Stimulated activated CD4-positive, alpha-beta T cell treated with anti-CD3 and anti-CD28 coated beads, Interleukin-4, amount 100 ng/mL, for 24 hours (primary cell): ENCODE measurements at regions not wholly inside any gene's neighbourhood (a gene's known extent, or its start where the extent isn't known, plus 50 kb on each side); places are given as distances from the start of the nearest gene placed in this dataset.

Experiments
- DNase-seq: peaks from one replicate; pipeline ENCODE4 v3.0.0-alpha.2; 2020

DNA sequence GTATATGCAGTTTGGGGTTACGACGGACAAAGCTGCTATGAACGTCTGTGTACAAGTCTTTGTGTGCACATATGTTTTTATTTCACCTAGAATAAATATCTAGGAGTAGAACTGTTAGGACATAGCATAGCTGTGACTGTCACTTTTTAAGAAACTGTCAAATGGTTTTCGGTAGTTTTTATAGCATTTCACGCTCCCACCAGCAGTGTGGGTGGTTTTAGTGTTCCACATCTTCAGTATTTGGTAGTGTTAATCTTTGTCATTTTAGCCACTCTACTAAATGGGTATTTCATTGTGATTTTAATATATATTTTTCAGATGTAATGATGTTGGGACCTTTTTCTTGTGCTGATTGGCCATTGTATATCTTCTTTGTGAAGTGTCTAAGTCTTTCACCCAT lies 109.1 kb upstream of the BCAT1 start:
- no peak for DNase-seq

DNA sequence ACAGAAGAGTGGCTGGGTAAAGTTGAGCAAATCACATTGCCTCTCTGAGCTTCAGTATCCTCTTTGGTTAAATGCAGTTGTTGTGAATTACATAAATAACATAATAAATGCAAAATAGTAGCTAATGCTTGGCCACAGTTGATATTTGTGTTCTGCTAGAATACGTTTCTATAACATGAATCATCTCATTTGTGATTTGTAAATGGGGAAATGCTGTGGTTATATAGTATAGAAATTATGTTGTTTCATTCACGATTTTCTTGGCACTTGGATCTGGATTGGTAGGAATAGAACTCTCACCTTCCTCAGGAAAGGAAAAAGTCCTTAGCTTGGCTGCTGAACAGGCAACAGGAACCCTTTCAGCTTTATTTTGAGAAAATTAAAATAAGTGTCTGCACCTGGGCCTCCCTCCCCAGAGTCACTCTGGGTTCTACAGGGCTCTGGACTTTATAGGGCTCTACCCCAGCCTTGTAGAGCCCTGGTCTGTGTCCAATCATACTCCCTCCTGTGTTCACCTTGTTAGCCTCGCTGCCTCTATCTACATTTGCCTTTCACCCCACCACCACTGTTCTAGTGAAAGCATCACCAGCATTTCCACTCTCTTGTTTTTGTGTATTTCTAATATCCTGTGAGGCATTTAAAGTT lies 107.7 kb upstream of the BCAT1 start:
- DNase-seq: no peak

DNA sequence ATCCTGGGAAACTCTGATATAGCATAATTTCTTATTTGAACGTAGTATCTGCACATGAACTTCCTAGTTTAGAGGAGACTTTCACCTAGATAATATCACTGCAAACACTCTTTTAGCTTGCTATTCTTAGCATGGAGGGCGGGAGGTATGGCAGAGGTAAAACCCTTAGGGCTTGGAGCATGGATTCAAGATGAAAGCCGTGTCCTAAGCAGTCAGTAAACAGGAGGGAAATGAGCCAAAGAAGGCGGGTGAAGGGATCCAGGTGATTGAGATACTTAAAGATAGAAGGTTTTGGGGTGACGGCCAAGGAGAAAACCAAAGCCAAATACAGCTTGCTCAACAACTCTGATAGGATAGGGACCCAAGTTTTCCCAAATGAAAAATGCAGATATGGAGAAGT lies 107.1 kb upstream of the BCAT1 start:
- no peak for DNase-seq

DNA sequence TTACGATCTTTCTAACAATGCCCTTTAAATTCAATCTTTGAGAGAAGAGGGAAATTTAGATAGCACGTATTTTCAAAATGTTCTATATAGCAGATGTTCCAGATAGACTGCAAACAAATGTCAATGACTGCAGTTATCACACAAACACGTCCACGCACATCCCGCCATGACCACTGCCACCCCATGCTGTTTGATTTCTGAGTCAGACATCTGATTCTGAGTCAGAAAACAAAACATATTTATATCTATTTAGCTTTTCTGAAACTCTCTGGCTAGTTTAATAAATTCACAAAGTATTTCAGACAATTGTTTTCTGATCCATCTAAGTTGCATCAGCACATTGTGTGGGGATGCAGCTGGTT lies 105.9 kb upstream of the BCAT1 start:
- peak; percentile 68 for DNase-seq

DNA sequence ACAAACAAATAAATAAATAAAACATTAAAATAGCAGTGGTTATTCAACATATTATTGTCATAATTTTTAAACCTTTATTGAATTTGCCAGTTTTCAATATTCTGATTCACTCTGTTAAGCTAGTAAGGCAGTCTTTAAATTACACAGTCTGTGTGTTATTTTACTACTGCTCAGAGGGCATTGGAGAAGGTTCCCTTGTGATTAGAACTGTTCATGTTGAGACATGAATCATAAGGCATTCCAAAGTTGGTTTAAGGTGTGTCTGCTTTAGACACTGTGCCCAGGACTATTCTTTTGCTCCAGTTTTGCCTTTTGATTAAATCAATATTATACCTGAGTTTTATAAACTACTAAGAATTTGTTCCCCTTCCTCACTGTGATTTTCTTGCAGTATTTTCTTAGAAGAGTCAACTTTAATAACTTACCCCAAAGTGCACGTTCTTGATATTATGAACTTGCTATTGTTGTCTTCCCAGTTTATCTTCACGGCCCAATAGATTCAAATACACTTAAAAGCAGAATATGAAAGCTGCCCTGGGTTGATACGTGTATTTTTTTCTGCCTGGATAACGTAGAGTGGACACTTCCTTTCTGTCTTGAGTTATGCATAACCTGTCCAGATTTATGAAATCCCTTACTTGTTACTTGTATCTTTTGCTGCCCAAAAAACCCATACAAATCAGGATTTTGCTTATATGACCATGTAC lies 105.3 kb upstream of the BCAT1 start:
- DNase-seq: no peak

DNA sequence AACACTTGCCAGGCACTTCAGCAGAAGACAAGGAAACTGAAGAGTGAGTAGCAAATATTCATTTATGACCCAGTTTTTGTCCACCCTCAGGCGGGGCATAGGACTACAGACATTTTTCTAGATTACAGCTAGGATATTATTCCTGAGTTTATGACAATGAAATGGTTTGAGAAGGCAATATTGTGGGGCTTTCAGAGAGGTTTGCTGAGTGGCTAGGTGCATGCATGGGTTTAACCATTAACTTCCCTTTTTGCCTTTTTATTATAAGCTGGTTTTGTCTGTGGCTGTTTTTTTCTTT lies 104.0 kb upstream of the BCAT1 start:
- DNase-seq: peak; percentile 14

DNA sequence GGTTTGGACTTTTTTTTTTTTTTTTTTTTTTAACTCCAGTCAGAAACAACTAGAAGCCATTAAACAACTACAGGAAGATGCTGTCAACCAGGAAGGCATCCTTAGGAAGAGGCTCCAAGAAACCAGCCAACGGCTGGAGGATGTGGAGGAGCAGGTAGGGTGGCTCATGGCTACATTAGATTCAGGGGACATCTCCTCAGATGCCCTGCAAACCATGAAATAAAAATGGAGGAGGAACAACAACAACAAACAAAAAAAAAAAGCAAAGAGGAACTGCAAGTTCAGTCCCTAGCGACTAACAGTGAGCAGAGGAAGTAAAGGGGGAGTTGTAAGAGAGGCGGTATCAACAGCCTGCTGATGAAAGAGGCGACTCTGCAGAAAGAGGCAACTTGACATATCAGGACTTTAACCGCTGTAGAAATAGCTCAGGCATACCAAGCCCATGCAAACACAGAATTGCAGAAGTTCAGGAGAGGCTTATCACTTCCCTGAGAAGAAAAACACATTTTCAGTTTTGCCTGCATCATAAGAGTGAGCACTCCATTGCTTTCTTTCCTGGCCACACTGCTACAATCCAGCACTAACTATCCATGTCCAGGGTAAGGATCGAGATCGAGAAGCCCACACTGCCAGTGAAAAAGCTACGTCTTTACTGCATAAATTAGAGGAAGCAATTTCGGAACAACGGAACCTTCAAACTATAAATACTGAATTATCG lies 103.5 kb upstream of the BCAT1 start:
- DNase-seq: peak; percentile 36

DNA sequence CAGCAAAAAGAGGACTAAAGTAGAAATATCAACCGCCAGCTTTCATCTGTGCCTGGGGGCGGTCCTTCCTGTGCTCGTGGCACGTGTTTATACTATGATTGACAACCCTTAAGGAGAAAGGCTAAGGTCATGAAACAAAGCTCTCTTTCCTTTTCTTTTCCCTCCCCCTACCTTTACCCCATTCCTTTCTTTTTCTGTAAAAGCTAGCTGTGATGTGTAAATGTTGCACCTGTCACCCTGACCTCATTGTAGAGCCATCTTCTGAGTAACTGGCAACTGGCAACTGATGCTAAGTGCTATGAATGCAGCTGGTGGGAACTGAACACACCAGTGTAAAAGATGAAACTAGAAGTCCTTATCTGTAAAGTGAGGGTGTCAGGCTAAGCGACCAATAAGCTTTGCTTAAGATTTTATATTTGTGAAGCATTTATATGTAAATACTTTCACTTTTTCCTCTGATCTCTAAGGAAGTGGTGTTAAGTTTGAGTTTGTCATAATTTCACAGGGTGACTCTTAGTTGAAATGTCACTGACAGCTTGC lies 102.8 kb upstream of the BCAT1 start:
- DNase-seq: peak; percentile 65

DNA sequence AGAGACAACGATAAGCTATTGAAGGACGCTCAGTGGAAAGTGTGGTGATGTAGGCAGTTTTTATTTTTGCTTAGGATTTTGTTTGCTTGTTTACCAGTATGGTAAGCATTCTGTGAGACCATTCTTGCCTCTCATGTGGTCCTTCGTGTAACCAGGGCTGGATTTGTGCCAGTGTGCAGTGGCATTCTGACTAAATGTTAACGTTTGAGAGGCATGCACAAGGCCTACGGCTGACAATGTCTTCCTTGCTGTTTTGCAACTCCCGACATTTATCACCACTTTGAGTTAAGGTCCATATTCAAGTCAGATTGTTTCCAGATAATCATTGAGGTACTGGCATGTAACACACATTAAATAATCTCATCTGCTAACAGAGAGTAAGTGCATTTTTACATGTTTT lies 102.3 kb upstream of the BCAT1 start:
- DNase-seq: no peak

DNA sequence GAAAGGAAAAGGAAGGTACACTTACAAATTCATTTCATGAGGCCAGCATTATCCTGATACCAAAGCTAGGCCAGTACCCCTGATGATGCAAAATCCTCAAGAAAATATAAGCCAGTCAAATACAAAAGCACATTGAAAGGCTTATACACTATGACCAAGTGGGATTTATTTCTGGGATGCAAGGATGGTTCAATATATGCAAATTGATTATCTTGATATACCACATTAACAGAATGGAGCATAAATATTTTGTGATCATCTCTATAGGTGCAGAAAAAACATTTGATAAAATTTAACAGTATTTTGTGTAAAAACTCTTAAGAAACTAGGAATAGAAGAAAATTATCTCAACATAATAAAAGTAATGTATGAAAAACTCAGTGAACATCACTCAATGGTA lies 97.0 kb upstream of the BCAT1 start:
- no peak for DNase-seq

DNA sequence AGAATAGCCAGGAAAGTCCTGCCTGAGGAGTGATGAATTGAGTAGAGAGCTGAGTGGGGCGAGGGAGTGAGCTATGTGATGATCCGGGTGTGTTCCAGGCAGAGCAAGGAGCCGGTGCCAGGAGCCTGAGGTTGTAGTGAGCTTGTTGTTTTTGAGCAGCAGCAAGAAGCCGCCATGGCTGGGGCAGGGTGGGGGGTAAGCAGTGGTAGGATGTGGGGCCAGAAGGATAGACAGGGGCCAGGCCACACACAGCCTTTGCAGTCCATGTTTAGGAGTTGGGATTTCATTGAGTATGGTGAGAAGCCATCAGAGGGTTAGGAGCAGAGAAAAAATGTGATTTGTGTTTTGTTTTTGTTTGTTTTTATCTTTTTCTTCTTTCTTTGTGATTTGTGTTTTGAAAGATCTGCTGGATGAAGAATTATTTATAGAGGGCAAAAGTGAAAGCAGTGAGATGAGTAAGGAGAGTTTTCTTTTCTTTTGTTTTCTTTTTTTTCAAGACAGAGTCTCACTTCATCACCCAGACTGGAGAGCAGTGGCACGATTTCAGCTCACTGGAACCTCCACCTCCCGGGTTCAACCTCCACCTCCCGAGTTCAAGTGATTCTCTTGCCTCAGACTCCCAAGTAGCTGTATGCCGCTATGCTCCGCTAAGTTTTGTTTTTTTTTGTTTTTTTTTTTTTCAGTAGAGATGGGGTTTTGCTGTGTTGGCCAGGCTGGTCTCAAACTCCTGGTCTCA lies 92.3 kb upstream of the BCAT1 start:
- no peak for DNase-seq

DNA sequence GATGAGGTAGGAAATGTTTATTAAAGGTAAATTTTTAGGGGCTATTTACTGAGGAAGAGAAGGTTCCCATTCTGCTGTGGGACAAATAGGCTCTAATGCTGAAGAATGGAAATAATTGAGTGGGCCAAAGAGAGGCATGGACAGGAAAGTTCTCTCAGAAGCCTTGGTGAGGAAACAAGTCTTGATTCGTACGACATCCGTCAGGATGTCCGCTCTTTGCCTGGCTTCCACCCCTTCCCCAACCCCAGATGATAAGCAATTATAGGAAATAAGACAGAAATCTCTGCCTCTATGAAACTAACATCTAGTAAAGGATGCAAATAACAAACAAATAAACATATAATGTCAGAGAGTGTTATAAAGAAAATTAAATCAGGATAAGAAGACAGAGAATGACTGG lies 91.7 kb upstream of the BCAT1 start:
- no peak for DNase-seq

DNA sequence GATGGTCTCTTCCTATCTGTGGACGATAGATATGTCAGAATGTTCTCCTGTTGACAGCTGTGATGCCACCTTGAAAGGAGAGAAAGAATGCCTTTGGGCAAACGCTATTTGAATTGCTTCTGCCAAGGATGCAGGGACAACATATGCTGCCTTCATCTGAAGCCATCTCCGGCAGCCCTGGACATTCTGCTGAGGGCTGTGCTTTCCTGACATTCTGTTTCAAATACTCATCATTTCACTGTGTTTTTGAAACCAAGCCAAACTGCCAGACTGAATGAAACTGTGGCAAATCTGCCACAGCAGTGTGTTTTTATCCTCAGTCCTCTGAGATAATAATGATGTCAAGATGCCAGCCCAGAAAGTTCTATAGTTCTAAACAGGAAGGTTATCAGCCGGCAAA lies 85.8 kb upstream of the BCAT1 start:
- DNase-seq: no peak

DNA sequence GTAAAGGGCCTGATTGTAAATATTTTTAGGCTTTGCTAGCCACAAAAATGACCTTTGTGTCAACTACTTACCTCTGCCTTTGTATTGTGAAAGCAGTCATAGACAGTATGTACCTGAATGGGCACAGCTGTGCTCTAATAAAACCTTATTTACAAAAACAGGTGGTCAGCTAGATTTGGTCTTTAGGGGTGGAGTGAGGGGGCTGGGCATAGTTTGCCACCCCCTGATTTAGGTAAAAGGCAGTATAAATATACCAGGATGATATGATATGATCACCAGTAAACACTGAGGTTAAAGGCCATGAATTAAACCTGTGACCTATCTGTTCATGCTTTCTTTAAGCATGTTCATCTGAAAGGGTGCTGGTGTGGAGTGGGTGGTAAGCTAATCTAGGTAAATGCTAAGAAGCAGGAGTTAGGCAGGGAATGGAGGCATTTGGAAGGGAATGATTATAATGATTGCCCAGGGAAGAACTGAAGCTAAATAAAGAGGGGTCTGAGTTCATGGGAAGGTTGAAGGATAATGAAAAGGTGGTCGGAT lies 77.1 kb upstream of the BCAT1 start:
- no peak for DNase-seq

DNA sequence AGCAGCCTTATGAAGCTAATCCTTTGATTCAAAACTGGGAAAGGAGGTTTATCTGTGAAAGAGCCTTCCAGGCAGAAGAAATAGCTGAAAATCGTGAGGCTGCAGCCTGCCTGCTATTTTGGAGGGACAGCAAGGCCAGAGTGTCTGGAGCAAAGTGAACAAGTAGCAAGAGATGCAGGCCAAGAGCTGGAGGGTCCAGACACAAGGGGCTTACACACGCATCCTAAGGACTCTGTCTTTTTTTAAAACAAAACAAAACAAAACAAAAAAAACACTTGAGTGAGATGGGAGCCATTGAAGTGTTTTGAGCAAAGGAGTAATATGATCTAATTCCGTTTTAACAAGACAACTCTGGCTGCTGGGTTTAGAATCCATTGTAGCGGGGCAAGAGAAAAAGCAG lies 76.4 kb upstream of the BCAT1 start:
- DNase-seq: no peak

DNA sequence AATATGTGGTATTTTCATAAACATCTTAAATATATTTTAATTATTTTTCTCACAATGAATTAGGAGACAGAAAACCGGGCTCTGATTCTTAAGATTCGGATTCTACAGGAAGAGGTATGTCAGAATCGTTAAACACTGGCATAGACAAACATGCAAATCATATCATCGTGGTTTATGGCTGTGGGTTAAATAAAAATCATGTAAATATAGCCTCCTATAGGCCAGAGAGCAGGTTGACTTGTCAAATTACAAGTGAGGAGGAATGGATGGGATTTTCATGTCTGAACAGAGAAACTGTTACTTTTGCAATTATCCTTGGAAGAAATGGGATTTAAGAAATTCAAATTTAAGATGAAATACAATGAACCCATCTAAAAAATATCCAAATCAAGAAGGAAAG lies 74.9 kb upstream of the BCAT1 start:
- no peak for DNase-seq

DNA sequence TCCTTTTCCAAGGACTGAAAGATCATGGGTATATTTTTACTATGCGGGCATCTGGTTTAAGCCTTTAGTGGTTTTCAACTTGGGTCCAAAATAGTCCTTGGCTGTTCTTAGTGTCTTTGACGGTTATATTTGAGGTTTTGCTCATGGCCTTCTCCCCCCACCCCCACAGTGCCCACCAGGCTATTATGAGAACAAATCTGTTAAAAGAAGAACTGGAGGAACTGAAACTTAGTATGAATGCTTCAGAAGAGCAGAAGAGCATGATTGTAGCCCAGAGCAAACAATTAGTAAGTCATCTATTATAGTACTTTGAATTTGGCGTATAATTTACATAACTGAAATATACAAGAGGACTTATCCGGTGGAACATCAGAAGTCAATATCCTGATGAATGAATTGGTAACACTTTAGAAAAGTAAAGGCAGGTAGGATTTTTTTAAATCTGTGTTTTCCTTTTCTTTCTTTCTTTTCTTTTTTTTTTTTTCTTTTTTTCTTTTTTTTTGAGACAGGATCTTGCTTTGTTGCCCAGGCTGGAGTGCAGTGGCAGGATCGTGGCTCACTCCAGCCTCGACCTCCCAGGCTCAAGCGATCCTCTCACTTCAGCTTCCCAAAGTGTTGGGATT lies 71.8 kb upstream of the BCAT1 start:
- no peak for DNase-seq

DNA sequence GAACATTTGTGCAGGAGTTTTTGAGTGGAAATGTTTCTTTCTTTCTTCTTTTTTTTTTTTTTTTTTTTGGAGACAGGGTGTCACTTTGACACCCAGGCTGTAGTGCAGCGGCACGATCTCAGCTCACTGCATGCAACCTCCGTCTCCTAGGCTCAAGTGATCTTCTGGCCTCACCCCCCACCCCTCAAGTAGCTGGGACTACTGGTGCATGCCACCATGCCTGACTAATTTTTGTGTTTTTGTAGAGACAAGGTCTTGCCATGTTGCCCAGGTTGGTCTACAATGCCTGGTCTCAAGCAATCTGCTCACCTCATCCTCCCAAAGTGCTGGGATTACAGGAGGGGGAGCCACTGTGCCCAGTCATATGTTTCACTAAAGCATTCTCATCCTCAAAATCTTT lies 69.2 kb upstream of the BCAT1 start:
- no peak for DNase-seq

DNA sequence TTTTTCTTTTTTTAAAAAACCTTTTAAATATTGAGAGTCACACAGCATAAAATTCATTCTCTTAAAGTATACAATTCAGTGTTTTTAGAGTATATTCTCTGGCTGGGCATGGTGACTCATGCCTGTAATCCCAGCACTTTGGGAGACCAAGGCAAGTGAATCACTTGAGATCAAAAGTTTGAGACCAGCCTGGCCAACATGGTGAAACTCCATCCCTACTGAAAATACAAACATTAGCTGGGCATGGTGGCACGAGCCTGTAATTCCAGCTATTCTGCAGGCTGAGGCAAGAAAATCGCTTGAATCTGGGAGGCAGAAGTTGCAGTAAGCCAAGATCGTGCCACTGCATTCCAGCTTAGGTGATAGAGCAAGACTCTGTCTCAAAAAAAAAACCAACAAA lies 68.4 kb upstream of the BCAT1 start:
- no peak for DNase-seq

DNA sequence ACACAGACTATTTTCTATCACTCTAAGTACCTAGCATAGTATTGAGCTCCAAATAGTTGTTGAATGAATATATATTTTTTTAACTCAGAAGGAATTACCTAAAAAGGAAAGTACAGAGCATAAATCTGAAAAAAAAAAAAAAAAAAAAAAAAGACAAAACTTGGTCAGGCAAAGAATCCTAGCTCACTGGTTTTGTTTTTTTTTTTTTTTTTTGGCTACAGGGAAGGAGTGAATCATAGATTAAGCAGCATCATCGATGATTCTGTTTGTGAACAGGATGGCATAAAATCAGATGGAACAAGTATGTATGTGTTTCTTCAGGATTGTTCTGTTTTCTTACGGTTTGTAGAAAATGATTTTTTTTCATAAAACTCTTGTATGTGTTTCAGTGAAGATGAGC lies 66.1 kb upstream of the BCAT1 start:
- no peak for DNase-seq

DNA sequence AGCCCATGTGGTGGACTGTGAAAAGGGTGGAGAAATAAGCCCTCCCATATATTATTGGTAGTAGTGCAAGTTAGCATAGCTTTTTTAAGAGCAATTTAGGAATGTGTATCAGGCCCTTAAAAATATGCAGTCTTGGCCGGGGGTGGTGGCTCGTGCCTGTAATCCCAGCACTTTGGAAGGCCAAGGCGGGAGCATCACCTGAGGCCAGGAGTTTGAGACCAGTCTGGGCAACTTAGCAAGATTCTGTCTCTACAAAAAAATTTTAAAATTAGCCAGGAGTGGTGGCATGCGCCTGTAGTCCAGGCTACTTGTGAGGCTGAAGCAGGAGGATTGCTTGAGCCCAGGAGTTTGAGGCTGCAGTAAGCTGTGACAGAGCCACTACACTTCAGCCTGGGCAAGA lies 64.2 kb upstream of the BCAT1 start:
- no peak for DNase-seq

DNA sequence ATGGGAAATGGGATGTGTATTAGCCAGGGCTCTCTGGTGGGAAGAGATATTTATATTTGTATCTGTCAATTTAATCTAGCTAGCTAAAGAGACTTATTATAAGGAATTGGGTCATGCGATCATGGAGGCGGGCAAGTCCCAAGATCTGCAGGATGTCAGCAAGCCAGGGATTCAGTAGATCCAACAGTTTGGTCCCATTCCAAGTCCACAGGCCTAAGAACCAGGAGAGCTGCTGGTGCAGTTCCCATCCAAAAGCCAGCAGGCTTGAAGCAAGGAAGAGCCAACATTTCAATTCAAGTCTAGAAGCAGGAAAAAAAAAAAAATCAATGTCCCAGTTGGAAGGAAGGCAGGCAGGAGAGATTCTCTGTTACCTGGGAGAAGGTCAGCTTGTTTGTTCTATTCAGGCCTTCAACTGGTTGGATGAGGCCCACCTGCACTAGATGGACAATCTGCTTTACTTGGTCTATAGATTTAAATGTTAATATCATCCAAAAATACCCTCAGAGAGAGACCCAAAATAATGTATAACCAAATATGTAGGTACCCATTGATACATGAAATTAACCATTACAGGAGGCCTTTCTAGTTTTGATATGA lies 60.7 kb upstream of the BCAT1 start:
- no peak for DNase-seq

DNA sequence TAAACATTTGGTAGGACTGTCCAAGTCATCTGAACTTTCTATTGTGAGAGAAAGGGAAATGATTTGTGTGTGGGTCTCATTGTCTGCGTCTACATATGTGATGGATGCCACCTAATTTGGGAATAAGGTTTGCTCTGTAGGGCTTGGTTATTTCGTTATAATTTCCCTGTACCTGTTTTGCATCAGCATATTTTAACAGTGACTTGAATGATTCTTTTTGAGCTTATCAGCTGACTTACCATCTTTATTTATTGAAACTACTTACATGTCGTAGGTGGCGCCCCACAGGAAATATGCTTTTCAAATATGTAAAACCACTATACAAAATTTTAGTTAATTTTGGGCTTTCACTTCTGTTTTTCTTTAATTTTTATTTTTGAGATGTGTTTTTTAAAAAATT lies 56.5 kb upstream of the BCAT1 start:
- no peak for DNase-seq
